Esophagus squamous epithelium (tissue), 5 donors: ENCODE measurements at regions not wholly inside any gene's neighbourhood (a gene's known extent, or its start where the extent isn't known, plus 50 kb on each side); places are given as distances from the start of the nearest gene placed in this dataset.

ENCODE experiments used
- DNase-seq: peaks from one replicate; lab custom pipeline; 2025; lab: John Stamatoyannopoulos, UW
- H3K27ac ChIP-seq, 4 donors: fragments of 200-600 bp; sonication (generic); one replicate each; pipeline ENCODE4 v1.5.1; 2016 to 2019; ENCODE audit warnings: mild to moderate bottlenecking in 1 of 4
- H3K27me3 ChIP-seq, 4 donors: fragments of 200-600 bp; sonication (generic); 1 replicate in 3 of 4; 2 replicates in 1 of 4; pipeline versions ENCODE4 v1.5.1 to v1.6.0; 2017 to 2021; ENCODE audit warnings: antibody characterized with exemption in 1 of 4
- H3K36me3 ChIP-seq, 3 donors: fragments of 200-600 bp; sonication (generic); one replicate each; pipeline ENCODE4 v1.5.1; 2016 to 2019
- H3K4me1 ChIP-seq, 3 donors: fragments of 200-600 bp; sonication (generic); one replicate each; pipeline ENCODE4 v1.5.1; 2017 to 2019
- H3K4me3 ChIP-seq, 4 donors: fragments of 200-600 bp; sonication (generic); 1 replicate in 3 of 4; 2 replicates in 1 of 4; pipeline ENCODE4 v1.5.1; 2016 to 2019; ENCODE audit warnings: mild to moderate bottlenecking in 2 of 4, moderate library complexity in 1 of 4
- H3K9me3 ChIP-seq, 3 donors: fragments of 200-600 bp; sonication (generic); one replicate each; pipeline ENCODE4 v1.5.1; 2016 to 2019
- CTCF ChIP-seq, 6 experiments: fragments of 450-650 bp in 4 of 6; fragments of 200-600 bp in 2 of 6; sonication (generic) in 2 of 6; IDR thresholded peaks; one replicate each; pipeline ENCODE4 v1.5.1; 2016 to 2019; ENCODE audit warnings: antibody characterized with exemption in 6 of 6, mild to moderate bottlenecking in 4 of 6, moderate library complexity in 4 of 6
- POLR2A ChIP-seq, 4 donors: fragments of 450-650 bp; IDR thresholded peaks; one replicate each; pipeline ENCODE4 v1.6.1; 2017; ENCODE audit warnings: antibody characterized with exemption in 4 of 4, mild to moderate bottlenecking in 4 of 4, moderate library complexity in 3 of 4
- WGBS, 2 donors: methylation state at CpG; one replicate each; pipeline ENCODE4 v1.1.5; 2018; 5-methylcytosine and 5-hydroxymethylcytosine counted together
- intact Hi-C: fragments of 100-400 bp; cut with DNase I; formaldehyde crosslinking; loops from one replicate; pipeline ENCODE4 v1.15.0; 2022
- donor health status: DM: yes; HTN: yes; CAD: no.

- no peak overlapping the region for H3K4me3 ChIP-seq
- no peak for TF ChIP-seq CTCF (IDR thresholded peaks at IDR 0.05)
- H3K36me3 ChIP-seq, result no peaks in the 10 kb centered on the region
- DNase-seq, result no peak
- 81 to 83% methylated on average over 3 of the region's 3 CpGs for WGBS, 2 donors
- no peaks in the 10 kb centered on the region for H3K4me1 ChIP-seq
- H3K27ac ChIP-seq, result no peak overlapping the region
- no peaks in the 10 kb centered on the region for H3K27me3 ChIP-seq
- no peaks in the 10 kb centered on the region for H3K9me3 ChIP-seq
- intact Hi-C loops, result no loop called here
These were observed 114.9 kb upstream of the GPRIN3 start for GRCh38 chr4:89422441-89422990.

GRCh38 chr4:89420507-89420906, 112.9 kb upstream of the GPRIN3 start:
- no peaks in the 10 kb centered on the region for H3K4me1 ChIP-seq
- no peaks in the 10 kb centered on the region for H3K36me3 ChIP-seq
- WGBS, 2 donors, result 97% methylated on average over 2 of the region's 2 CpGs
- DNase-seq, result no peak
- H3K27me3 ChIP-seq, result no peaks in the 10 kb centered on the region
- TF ChIP-seq POLR2A (IDR thresholded peaks at IDR 0.05) (no peak), CTCF (IDR thresholded peaks at IDR 0.05) (no peak)
- H3K9me3 ChIP-seq, result no peaks in the 10 kb centered on the region
- intact Hi-C loops, result no loop called here
- H3K4me3 ChIP-seq, result no peak overlapping the region
- H3K27ac ChIP-seq, result no peak overlapping the region

- no peaks in the 10 kb centered on the region for H3K27me3 ChIP-seq
- TF ChIP-seq POLR2A (IDR thresholded peaks at IDR 0.05) (no peak), CTCF (IDR thresholded peaks at IDR 0.05) (no peak)
- H3K27ac ChIP-seq, result no peak overlapping the region
- H3K4me1 ChIP-seq, result no peaks in the 10 kb centered on the region
- H3K36me3 ChIP-seq, result no peaks in the 10 kb centered on the region
- H3K9me3 ChIP-seq, result no peaks in the 10 kb centered on the region
- H3K4me3 ChIP-seq, result no peak overlapping the region
- intact Hi-C loops, result no loop called here
- WGBS, 2 donors, result 72 to 88% methylated on average over 4 to 5 of the region's 5 CpGs
- no peak for DNase-seq
These were observed 111.6 kb upstream of the GPRIN3 start for GRCh38 chr4:89419111-89419695.

- Histone ChIP-seq H3K36me3 (no peaks in the 10 kb centered on the region), H3K27me3 (no peaks in the 10 kb centered on the region), H3K4me1 (no peaks in the 10 kb centered on the region), H3K4me3 (no peak overlapping the region), H3K9me3 (no peaks in the 10 kb centered on the region), H3K27ac (no peak overlapping the region)
- WGBS, 2 donors, result 66 to 71% methylated on average over 2 of the region's 2 CpGs
- intact Hi-C loops, result no loop called here
- no peak for TF ChIP-seq POLR2A (IDR thresholded peaks at IDR 0.05)
- no peak for TF ChIP-seq CTCF (IDR thresholded peaks at IDR 0.05)
- DNase-seq, result no peak
These were observed 109.4 kb upstream of the GPRIN3 start for GRCh38 chr4:89416960-89417359.

- WGBS, 2 donors, result 55 to 82% methylated on average over 1 of the region's 1 CpG
- no peaks in the 10 kb centered on the region for H3K27me3 ChIP-seq
These were observed 105.9 kb upstream of the GPRIN3 start for GRCh38 chr4:89413518-89413917.

More at GRCh38 chr4:89413518-89413917, 105.9 kb upstream of the GPRIN3 start:
- H3K36me3 ChIP-seq, result no peaks in the 10 kb centered on the region
- no peaks in the 10 kb centered on the region for H3K4me1 ChIP-seq
- no peak for DNase-seq
- intact Hi-C loops, result no loop called here
- no peak overlapping the region for H3K4me3 ChIP-seq
- no peaks in the 10 kb centered on the region for H3K9me3 ChIP-seq
- H3K27ac ChIP-seq, result no peak overlapping the region
- TF ChIP-seq CTCF (IDR thresholded peaks at IDR 0.05), result no peak
- no peak for TF ChIP-seq POLR2A (IDR thresholded peaks at IDR 0.05)
